Sciatic nerve (tissue), 2 donors: ENCODE measurements at regions not wholly inside any gene's neighbourhood (a gene's known extent, or its start where the extent isn't known, plus 50 kb on each side); places are given as distances from the start of the nearest gene placed in this dataset.

ENCODE experiments used
- ATAC-seq: fragments of 200-7000 bp; cut with Tn5 transposase; one replicate; pipeline ENCODE4 v1.9.1; 2020; ENCODE audit warnings: mild to moderate bottlenecking, moderate library complexity
- DNase-seq: peaks from one replicate; pipeline ENCODE4 v3.0.0-alpha.2; 2020; ENCODE audit warnings: low spot score
- intact Hi-C: fragments of 100-400 bp; cut with DNase I; formaldehyde crosslinking; loops from one replicate; pipeline ENCODE4 v1.14.2; 2022
- donor health status: DM: no; HTN: no; CAD: no.
- donor health status: DM: no; HTN: no; CAD: no.

DNA sequence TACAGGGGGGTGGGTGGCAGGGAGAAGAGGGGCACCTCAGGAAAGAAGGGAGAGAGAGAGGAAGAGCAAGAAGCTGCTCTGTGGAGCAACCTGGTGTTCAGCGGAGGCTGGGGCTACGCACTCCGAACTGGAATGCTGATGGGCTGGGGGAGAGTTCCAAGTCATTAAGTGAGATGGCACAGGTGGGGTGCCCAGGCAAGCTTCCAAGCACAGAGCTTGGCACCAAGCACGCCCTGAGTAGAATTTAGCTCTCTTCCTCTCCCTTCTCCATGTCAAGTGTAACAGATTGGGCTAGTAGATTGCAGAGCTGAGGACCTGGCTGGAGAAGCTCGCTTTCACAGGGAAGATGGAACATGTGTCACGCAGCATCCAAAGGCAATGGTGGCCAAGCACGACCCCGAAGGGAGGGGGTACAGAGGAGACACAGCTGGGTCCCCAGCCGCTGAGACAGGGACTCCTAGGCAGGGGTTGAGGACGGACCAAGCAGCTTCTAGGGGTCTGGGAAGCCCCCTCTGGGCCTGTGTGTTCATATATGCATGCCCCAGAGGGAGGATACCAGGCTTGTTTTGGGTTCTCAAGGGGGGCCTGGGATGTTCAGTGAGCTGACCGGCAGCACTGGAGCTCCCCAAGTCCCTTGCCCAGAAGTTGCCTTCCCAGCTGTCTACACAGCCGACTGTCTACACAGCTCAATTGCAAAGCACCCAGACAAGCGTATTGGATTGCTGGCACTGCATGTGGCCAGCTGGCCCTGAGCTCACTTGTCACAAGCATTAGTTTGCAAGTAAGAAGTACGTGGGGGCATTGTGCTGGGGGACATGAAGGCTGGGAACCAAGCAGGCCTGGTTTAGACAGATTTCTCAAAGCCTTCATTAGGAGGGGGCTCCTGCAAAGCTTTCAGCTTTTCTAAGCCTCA lies 247.8 kb downstream of the ENGASE start:
- ATAC-seq (no peak), DNase-seq (no peak)
- intact Hi-C loops = no loop called here

DNA sequence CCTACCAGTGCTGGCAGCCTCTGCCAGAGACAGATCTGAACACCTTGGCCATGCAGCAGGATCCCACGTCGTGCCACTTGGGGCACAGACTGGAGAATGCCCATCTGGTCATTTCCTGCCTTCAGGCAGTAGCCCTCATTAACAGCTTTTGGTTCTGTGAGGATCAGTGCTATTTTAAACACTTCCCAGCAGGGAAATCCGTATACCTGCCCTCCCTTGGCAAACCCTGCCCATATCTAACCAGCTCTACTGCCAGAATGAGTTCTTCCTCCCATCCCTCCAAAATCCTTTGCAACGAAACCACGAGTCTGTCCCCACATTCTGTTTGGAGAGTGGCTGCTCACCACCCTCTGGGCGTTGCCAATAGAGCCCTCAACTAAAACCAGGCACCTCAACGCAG lies 245.7 kb downstream of the ENGASE start:
- intact Hi-C loops = no loop called here
- DNase-seq = no peak
- no peak for ATAC-seq

DNA sequence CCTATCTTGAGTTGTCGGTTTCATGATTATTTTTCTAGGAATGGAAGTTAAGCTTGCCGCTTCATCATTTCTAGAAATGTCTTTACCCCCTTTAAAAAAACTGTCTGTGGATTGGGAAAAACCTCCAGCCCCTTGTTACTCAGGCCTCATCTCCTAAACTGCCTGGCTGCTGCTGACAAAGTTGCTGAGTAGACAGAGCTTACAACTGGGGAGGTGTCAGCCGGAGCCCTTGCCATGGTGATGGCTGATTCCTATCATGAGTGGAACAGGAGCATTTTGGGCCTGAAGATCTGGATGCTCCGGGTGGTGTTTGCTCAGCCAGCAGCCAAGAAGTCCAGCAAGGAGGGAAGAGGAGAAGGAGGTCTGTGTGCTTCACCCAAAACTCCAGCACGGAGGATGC lies 243.3 kb downstream of the ENGASE start:
- DNase-seq (no peak), ATAC-seq (no peak)
- intact Hi-C loops = no loop called here

DNA sequence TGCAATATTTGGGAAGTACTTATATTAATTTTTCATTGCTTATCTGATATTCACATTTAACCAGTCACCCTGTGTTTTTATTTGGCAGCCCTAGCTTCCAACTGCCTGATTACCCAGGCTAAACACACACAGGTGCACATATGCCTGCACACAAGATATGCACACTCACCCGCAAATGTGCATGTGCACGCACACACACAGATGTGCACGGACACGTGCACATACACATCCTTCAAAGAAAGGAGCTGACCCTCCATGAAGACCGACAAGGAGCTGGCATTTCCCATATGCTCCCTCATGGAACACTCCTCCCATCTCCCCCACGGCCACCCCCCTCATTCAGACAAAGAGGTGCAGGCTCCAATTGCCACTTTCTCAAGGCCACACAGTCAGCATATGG lies 242.2 kb downstream of the ENGASE start:
- intact Hi-C loops = no loop called here

DNA sequence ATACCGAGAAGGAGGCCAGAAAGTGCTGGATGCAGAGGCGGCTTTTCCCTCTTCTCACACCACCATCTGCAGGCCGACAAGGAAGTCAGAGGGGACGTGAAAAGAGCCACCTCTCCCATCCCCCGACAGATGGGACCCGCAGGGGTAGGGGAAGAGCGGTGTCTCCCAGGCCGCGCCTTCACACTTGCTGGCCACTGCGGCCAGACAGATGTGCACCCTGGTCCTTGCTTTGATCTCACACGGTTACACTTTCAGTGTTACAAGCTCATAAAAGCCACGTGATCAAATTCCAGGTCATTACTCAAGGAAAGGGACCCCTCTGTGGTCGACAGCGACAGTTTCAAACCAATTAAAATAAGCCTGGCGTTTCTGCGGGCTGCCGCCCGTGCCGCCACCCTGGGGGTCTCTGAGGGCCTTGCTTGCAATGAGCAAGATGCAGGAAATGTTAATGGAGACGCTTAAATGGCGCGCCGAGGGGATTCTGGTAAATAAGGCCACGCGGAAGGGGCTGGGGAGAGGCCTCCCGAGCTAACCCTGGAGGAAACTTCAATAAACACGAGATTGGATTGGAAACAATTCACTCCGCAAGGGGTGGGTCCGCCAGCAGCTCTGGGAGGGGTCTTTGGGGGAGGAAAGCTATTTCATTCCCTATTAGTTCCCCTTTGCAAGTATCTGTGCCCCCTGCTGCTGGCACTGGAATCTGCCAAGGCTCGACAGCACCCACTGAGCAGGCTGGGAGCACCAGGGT lies 240.9 kb downstream of the ENGASE start:
- no peak for ATAC-seq
- intact Hi-C loops = no loop called here
- no peak for DNase-seq

More for the DNA sequence above, 242.2 kb downstream of the ENGASE start:
- DNase-seq = no peak
- ATAC-seq = no peak

DNA sequence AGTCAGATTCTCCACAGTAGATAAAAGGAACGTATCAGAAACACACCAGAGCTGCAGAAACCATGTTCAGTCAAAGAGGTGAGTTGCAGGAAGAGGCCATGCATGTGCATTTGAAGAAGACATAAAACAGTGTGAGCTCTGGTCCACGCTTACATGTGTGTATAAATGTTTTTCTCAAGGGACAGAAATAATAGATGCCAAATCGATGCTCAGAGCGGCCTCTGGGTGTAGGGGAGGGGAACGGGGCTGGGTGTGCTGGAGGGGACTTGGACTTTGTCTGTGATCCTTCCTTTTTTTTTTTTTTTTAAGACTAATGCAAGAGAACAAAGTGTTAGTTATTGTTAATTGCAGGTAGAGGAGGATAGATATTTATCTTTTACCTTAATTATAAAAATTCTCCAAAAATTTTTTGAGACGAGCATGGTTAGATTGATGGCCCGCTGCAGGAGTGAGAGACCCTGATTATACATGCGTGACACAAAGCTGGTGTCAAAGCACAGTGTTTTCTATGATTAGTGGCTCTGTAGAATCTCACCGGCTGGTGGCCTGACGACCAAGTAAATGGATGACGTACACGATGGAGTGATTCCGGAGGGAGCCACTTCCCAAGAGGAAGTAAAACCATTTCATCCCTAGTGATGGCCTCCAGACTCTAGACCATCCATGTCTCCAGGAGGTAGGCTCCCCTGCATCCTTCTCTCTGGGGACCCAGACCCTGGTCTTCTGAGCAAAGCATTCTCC lies 240.2 kb downstream of the ENGASE start:
- ATAC-seq (no peak), DNase-seq (no peak)
- intact Hi-C loops = no loop called here

DNA sequence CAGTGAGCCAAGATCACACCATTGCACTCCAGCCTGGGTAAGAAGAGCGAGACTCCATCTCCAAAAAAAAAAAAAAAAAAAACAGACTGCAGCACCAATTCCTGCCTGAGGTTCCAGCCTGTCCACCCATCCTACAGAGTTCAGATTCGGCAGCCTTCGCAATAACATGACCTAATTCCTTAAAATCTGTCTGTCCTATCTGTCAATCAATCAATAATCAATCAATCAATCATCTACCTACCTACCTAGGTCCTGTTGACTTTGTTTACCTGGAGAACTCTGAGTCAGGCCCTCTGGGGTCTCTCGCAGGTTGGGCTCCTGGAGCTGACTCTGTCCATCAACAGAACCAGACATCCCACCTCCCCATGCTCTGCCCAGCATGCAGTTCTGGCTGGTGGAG lies 236.7 kb downstream of the ENGASE start:
- DNase-seq = no peak
- intact Hi-C loops = no loop called here
- ATAC-seq = no peak

DNA sequence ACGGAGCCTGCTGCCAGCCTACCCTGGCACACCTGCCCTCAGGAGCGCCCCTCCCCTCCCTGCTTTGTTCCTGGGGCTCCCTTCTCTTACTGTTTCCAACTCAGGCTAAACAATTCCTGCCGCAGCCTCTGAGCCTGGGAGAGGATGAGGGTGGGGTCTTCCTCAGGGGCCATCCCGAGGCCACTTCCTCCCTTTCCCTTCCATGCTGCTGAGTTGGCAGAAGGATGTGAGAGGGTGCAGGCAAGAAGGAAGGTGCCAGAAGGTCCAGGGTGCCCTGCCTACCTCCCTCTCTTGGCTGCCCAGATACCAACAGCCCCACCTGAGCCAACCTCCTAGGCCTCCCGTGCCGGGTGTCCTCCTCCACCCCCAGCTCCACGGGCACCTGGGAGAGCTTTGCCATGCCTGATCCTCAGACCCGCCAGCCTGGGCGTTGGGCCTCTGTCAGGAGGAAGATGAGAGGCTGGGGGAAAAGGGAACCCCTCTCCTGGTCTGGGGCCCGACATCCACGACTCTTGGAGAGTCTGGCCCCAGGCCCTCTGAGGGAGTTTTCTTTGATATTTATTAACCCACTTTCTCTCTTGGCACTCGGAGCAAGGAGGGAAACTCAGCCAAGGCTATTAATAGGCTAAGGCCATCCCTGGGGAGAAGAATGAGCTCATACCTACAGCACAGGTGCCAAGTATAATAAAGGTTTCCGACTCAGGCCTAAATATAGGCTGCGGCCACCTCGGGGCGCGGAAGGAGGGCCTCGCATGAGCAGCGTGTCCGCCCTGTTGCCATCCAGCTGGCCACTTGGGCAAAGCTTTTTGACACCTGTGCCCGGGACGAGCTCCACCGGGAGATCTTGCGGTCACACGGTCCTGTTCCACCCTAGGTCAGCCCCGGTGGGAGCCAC lies 232.0 kb downstream of the ENGASE start:
- intact Hi-C loops = no loop called here
- DNase-seq = no peak
- no peak for ATAC-seq

DNA sequence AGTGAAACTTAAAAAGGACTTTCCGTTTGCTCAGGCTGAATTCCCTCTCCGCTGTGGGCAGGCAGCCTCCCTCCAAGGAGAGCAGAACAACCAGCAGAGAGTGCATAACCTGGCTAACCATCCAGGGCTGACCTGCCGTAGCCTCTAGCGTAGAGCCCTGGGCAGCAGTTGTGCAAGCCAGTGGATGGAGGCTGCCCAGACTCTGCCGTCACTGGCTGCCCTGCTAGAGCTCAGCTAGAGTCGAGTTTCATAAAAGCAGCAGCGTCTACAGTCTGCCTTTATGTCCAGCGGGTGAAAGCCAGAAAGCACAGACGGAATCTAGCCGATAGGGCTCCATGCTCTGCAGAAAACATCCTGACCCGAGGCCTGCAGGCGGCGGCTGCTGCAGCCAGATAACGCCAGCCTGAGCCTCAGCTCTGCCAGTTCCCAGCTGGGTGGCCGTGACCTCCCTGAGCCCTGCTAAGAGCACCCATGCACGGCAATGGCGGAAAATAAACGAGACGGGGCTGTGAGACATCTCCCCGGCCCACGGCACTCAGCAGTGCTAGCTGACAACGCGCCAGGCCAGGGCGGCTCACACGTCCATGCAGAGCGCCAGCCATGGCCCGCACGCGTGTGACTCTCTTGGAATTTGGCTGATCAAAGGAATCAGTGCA lies 231.3 kb downstream of the ENGASE start:
- DNase-seq (no peak), ATAC-seq (no peak)
- intact Hi-C loops = no loop called here

DNA sequence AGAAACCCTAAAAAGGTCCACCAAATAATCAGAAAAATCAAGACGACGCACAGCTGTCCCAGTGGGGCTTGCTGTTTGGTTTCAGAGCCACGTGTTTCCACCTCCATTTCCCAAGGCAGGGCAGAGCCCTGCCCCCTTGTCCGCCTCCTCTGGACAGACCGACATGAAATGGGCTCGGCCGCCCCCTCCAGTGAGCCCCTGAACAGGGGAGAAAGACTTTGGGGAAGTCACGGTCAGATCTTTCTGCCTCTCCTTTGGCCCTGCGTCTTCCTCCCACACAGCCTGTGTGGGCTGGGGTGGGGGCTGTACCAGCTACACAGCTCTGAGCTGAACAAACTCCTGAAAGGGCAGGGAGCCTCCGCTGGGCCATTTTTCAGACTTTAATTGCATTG lies 230.7 kb downstream of the ENGASE start:
- intact Hi-C loops = no loop called here
- no peak for DNase-seq
- no peak for ATAC-seq

DNA sequence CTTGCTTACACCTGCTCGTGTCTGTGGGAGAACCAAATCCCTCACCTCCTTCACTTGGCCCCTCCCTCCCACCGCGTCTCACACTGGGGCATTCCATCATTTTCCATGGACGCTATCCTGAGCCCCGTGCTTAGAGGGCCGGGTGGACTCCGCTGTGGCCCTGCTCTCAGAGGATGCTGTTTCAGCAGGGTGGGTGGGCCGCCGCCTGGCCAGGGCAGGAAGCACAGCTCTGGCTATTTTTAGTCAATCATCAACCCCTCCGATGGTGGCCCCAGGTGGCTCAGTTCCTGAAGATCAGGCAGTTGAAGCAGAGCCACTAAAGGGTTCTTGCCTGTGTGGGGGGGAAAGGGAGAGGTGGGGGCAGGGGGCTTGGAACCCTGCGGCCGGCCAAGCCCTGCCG lies 230.3 kb downstream of the ENGASE start:
- DNase-seq (no peak), ATAC-seq (no peak)
- intact Hi-C loops = no loop called here

DNA sequence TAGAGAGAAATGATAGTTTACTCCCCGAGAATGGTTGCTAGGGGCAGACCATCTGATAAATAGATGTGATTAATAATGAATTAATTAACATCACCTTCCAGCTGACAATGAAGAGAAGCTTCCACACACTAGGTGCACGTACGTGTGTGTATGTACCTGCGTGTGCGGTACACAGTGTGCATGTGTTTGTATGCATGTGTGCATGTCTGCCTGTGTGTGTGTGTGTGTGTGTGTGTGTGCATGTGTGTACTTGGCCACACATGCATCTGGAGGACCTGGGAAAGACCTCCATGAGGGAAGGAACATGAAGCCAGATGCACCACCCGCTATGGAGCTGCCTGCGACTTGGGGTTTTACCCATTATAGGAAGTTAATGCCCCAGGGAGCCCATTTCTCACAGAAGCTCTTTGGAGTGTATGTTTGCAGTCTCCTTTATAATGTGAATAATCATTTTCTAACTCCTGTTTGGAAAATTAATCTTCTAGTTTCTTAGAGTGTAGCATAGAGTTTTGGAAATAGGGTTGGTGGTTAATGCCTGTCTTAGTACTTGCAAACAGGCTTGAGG lies 229.1 kb downstream of the ENGASE start:
- intact Hi-C loops = no loop called here
- no peak for DNase-seq
- no peak for ATAC-seq

DNA sequence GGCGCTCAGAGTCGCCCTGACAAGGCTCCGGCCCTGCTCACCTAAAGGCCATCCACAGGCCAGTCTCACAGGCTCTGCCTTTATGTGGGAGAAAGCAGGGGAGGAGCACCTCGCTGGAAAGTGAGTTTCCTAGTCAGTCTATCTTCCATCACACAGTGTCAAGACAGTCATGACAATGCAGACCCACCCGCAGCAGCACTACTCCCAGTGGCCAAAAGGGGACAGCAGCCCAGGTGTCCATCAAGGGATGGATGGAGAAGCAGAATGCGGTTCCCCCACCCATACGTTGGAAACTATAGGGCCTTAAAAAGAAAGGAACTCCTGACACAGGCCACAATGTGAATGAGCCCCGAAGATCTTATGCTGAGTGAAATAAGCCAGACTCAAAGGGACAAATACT lies 226.8 kb downstream of the ENGASE start:
- ATAC-seq (no peak), DNase-seq (no peak)
- intact Hi-C loops = no loop called here

DNA sequence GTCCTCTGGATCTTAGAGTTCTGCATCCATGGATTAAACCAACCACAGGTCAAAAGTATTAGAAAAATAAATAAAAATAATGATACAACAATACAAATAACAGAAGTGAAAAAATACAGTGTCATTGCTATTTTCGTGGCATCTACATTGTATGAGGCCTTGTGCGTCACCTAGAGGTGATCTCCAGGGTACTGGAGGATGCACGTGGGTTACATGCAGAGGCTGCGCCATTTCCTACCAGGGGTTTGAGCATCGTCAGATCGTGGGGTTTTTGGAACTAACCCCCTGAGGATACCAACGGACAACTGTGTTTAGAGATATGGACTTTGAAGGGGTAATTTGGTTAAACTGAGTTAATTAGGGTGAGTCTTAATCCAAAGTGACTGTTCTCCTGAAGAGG lies 224.7 kb downstream of the ENGASE start:
- DNase-seq (no peak), ATAC-seq (no peak)
- intact Hi-C loops = no loop called here

DNA sequence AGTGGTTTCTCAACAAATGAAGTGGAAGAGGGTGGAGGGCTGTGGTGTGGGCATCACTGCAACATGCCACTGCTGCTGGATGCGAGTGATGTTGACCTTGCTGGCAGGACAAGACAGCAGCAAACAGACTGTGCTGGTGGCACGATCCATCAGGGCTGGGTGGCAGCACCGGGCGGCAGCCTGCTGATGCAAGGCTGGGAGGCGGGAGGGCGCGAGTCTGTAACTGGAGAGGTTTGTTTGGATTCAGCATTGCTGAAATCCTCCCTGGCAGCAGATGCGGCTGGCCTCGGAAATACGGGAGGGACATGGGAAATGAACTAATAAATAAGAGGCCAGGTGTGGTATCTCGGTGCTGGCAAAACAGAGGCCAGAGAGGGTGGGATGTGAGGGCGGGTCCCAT lies 224.2 kb downstream of the ENGASE start:
- ATAC-seq = no peak
- intact Hi-C loops = no loop called here
- DNase-seq = no peak

DNA sequence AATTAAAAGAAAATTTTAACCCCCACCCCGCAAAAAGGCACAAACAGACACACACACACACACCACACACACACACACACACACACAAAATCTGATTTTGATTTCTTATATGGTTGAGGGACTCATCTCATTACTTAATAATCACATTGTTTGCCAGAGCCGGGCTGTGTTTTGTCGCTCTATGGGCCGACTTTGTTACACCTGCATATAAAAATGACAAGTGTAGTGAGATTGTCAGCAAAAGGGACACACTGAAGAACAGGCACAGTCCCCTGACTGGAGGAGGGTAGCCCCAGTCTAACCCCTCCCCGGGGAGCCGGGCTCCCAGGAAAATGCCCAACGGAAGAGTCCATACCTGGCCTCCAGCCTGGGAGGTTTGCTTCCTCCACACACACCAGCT lies 221.6 kb downstream of the ENGASE start:
- DNase-seq (no peak), ATAC-seq (no peak)
- intact Hi-C loops = no loop called here

DNA sequence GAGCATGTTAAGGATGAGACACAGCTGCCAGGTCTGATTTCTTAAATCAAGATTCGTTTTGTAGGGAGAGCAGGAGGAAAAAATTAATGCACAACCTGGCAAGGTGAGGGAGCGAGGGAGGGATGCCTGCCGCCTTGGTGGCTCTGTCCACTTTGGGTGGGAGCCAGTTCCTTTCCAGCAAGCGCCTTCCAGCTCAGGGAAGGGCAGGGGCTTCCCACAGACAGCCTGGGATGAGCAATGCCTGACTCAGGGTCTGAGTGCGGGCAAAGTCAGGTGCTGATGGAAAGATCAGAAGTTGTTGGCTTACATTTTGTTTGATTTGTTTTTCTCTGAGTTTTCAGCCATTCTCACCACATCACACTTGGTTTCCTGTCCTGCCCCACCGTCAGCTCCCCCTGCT lies 220.7 kb downstream of the ENGASE start:
- DNase-seq = no peak

DNA sequence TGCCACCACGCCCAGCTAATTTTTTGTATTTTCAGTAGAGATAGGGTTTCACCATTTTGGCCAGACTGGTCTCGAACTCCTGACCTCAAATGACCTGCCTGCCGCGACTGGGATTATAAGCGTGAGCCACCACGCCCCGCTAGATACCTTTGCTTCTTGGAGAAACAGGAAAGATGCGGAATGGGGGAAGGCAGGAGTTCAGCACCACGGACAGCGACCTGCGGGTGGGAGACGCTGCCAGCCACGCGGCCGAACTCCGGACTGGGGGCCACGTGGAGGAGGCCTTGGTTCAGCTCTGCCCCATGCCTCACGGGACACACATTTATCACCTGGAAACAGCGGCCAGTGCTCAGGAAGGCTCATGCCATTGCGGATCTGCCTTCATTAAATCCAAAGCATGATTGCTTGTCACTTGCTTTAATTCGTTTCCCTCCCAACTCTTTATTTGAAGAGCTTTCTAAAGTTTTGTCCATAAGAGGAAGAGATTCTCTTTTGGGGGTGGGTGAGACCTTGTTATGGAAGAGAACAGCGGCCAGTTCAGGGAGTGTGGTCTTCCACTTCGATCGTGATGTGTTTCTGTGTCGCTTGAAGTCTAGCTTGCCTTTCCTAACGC lies 219.9 kb downstream of the ENGASE start:
- intact Hi-C loops = no loop called here
- no peak for ATAC-seq
- DNase-seq = peak; percentile 76

More for the DNA sequence above, 220.7 kb downstream of the ENGASE start:
- intact Hi-C loops = no loop called here
- ATAC-seq = no peak
